ENCODE measurements at regions not wholly inside any gene's neighbourhood (a gene's known extent, or its start where the extent isn't known, plus 50 kb on each side); places are given as distances from the start of the nearest gene placed in this dataset.

GRCh38 chr22:49141761-49142160 is 685.9 kb downstream of the BRD1 start:
- CTCF ChIA-PET: no interaction called here
- POLR2A ChIA-PET: no interaction called here
- no peak for TF ChIP-seq CTCF (IDR thresholded peaks at IDR 0.05; ENCODE audit: insufficient read depth, low read depth, low read length)
- Histone ChIP-seq H3K27me3 (ENCODE audit: control insufficient read depth, insufficient read depth, low read length) (no peaks in the 10 kb centered on the region), H3K36me3 (ENCODE audit: control insufficient read depth, insufficient read depth, low read length) (no peaks in the 10 kb centered on the region), H3K4me3 (ENCODE audit: low read depth, low read length) (no peak overlapping the region)
- no peak for DNase-seq (ENCODE audit: low read depth)

GRCh38 chr22:49140911-49141665 is 686.6 kb downstream of the BRD1 start:
- no peak for TF ChIP-seq CTCF (IDR thresholded peaks at IDR 0.05; ENCODE audit: insufficient read depth, low read depth, low read length)
- no peaks in the 10 kb centered on the region for H3K27me3 ChIP-seq (ENCODE audit: control insufficient read depth, insufficient read depth, low read length)
- CTCF ChIA-PET: no interaction called here
- no peak overlapping the region for H3K4me3 ChIP-seq (ENCODE audit: low read depth, low read length)
- DNase-seq (ENCODE audit: low read depth): no peak
- POLR2A ChIA-PET: no interaction called here
- H3K36me3 ChIP-seq (ENCODE audit: control insufficient read depth, insufficient read depth, low read length): no peaks in the 10 kb centered on the region

- POLR2A ChIA-PET: no interaction called here
- DNase-seq (ENCODE audit: low read depth): no peak
- CTCF ChIA-PET: no interaction called here
- H3K27me3 ChIP-seq (ENCODE audit: control insufficient read depth, insufficient read depth, low read length): no peaks in the 10 kb centered on the region
- no peak for TF ChIP-seq CTCF (IDR thresholded peaks at IDR 0.05; ENCODE audit: insufficient read depth, low read depth, low read length)
- H3K4me3 ChIP-seq (ENCODE audit: low read depth, low read length): no peak overlapping the region
- H3K36me3 ChIP-seq (ENCODE audit: control insufficient read depth, insufficient read depth, low read length): no peaks in the 10 kb centered on the region
Measured at GRCh38 chr22:49139492-49140151, 688.1 kb downstream of the BRD1 start.

GRCh38 chr22:49138250-49138790 is 689.4 kb downstream of the BRD1 start:
- POLR2A ChIA-PET: no interaction called here
- CTCF ChIA-PET: no interaction called here
- H3K36me3 ChIP-seq (ENCODE audit: control insufficient read depth, insufficient read depth, low read length): no peaks in the 10 kb centered on the region
- no peaks in the 10 kb centered on the region for H3K27me3 ChIP-seq (ENCODE audit: control insufficient read depth, insufficient read depth, low read length)
- no peak for DNase-seq (ENCODE audit: low read depth)
- H3K4me3 ChIP-seq (ENCODE audit: low read depth, low read length): no peak overlapping the region
- no peak for TF ChIP-seq CTCF (IDR thresholded peaks at IDR 0.05; ENCODE audit: insufficient read depth, low read depth, low read length)

GRCh38 chr22:49137206-49137840 is 690.4 kb downstream of the BRD1 start:
- Histone ChIP-seq H3K4me3 (ENCODE audit: low read depth, low read length) (no peak overlapping the region), H3K36me3 (ENCODE audit: control insufficient read depth, insufficient read depth, low read length) (no peaks in the 10 kb centered on the region), H3K27me3 (ENCODE audit: control insufficient read depth, insufficient read depth, low read length) (no peaks in the 10 kb centered on the region)
- POLR2A ChIA-PET: no interaction called here
- CTCF ChIA-PET: no interaction called here
- no peak for TF ChIP-seq CTCF (IDR thresholded peaks at IDR 0.05; ENCODE audit: insufficient read depth, low read depth, low read length)
- no peak for DNase-seq (ENCODE audit: low read depth)

All from BJ (cell line).